HCT116 (cell line): ENCODE measurements at regions not wholly inside any gene's neighbourhood (a gene's known extent, or its start where the extent isn't known, plus 50 kb on each side); places are given as distances from the start of the nearest gene placed in this dataset.

Source experiments
- ATAC-seq: fragments of 200-7000 bp; cut with Tn5 transposase; 2 replicates; pipeline ENCODE4 v1.9.1; 2020; ENCODE audit warnings: mild to moderate bottlenecking, moderate library complexity
- BruUV-seq: library from RNA; stranded (reverse); fragments of 400-500 nt; replicated peaks from 2 replicates; lab custom pipeline; 2021; lab: Mats Ljungman, UMichigan
- CTCF ChIA-PET: fragments of 300-600 bp; sonication (Branson Sonifier 250); formaldehyde crosslinking; loops from one replicate; lab custom pipeline; 2021; ENCODE audit warnings: antibody characterized with exemption; lab: Charles Lee
- POLR2A ChIA-PET: fragments of 300-600, 350-600 bp; sonication (Branson Sonifier 250); formaldehyde crosslinking; loops from one replicate; lab custom pipeline; 2021; ENCODE audit warnings: antibody characterized with exemption; lab: Charles Lee
- RAD21 ChIA-PET, 2 experiments: fragments of 300-600 bp; sonication (Branson Sonifier 250); formaldehyde crosslinking; loops; one replicate each; lab custom pipeline; 2023; ENCODE audit warnings: low total read pairs in 2 of 2; ENCODE audit not compliant: uncharacterized antibody in 2 of 2, unreplicated experiment in 2 of 2, low non-redundant PET in 1 of 2; lab: Charles Lee
- DNase-seq: peaks from one replicate; pipeline ENCODE4 v3.0.0-alpha.2; 2010; ENCODE audit warnings: low read depth, low spot score
- H2AFZ ChIP-seq: fragments of 200-600 bp; shearing (Covaris generic), sonication (generic); 2 replicates; pipeline ENCODE4 v1.6.1; 2017; ENCODE audit warnings: low read depth, mixed run types, mixed read lengths, antibody characterized with exemption, low read length; ENCODE audit not compliant: poor library complexity, severe bottlenecking
- H3K27ac ChIP-seq: 2 replicates; pipeline ENCODE4 v1.5.1; 2012; ENCODE audit warnings: low read depth, low read length
- H3K27me3 ChIP-seq: fragments of 200-600 bp; sonication (generic); 2 replicates; pipeline ENCODE4 v1.6.1; 2016; ENCODE audit warnings: mixed run types, low read length, mixed read lengths; ENCODE audit not compliant: insufficient read depth
- H3K36me3 ChIP-seq, 2 experiments: fragments of 200-500 bp in 1 of 2; fragments of 200-600 bp in 1 of 2; sonication (Bioruptor generic) in 1 of 2; sonication (generic) in 1 of 2; 2 replicates each; pipeline versions ENCODE4 v1.5.1 to v1.6.1; 2014 to 2016; ENCODE audit warnings: low read length in 2 of 2, inconsistent platforms in 1 of 2, mixed read lengths in 1 of 2, mixed run types in 1 of 2; ENCODE audit not compliant: insufficient read depth in 2 of 2, control insufficient read depth in 1 of 2
- H3K4me1 ChIP-seq, 2 experiments: fragments of 200-600 bp in 1 of 2; sonication (generic) in 1 of 2; 2 replicates each; pipeline versions ENCODE4 v1.5.1 to v1.6.1; 2012 to 2017; ENCODE audit warnings: low read length in 2 of 2, inconsistent platforms in 1 of 2, mild to moderate bottlenecking in 1 of 2, mixed read lengths in 1 of 2, mixed run types in 1 of 2, moderate library complexity in 1 of 2; ENCODE audit not compliant: insufficient read depth in 2 of 2, control insufficient read depth in 1 of 2
- H3K4me2 ChIP-seq: fragments of 200-600 bp; sonication (generic); 2 replicates; pipeline ENCODE4 v1.6.1; 2017; ENCODE audit warnings: mixed run types, low read length, mixed read lengths
- H3K4me3 ChIP-seq, 2 experiments: fragments of 200-600 bp in 1 of 2; sonication (generic) in 1 of 2; replicated peaks in 1 of 2; 2 replicates each; pipeline ENCODE4 v1.5.1; 2011 to 2016; ENCODE audit warnings: low read length in 2 of 2, control low read depth in 1 of 2, low read depth in 1 of 2, mild to moderate bottlenecking in 1 of 2, mixed read lengths in 1 of 2, mixed run types in 1 of 2
- H3K79me2 ChIP-seq: fragments of 200-600 bp; sonication (generic); 2 replicates; pipeline ENCODE4 v1.6.1; 2017; ENCODE audit warnings: mild to moderate bottlenecking, mixed run types, low read length, moderate library complexity, mixed read lengths; ENCODE audit not compliant: insufficient read depth
- H3K9ac ChIP-seq: fragments of 200-600 bp; sonication (generic); 2 replicates; pipeline ENCODE4 v1.6.1; 2016; ENCODE audit warnings: low read length, mixed read lengths
- H3K9me2 ChIP-seq: fragments of 200-600 bp; sonication (generic), shearing (Covaris generic); 2 replicates; pipeline ENCODE4 v1.6.1; 2017; ENCODE audit warnings: mixed run types, mild to moderate bottlenecking, moderate library complexity; ENCODE audit not compliant: insufficient read depth
- H3K9me3 ChIP-seq, 2 experiments: fragments of 200-500 bp in 1 of 2; fragments of 200-600 bp in 1 of 2; sonication (Bioruptor generic) in 1 of 2; sonication (generic) in 1 of 2; 2 replicates each; pipeline ENCODE4 v1.6.1; 2014 to 2017; ENCODE audit warnings: low read length in 2 of 2, mixed read lengths in 2 of 2, inconsistent platforms in 1 of 2, low read depth in 1 of 2, mild to moderate bottlenecking in 1 of 2, mixed run types in 1 of 2, moderate library complexity in 1 of 2; ENCODE audit not compliant: control insufficient read depth in 1 of 2, insufficient read depth in 1 of 2
- H4K20me1 ChIP-seq: fragments of 200-600 bp; sonication (generic), shearing (Covaris generic); 2 replicates; pipeline ENCODE4 v1.6.1; 2017; ENCODE audit warnings: mixed run types, mild to moderate bottlenecking, moderate library complexity; ENCODE audit not compliant: insufficient read depth
- CEBPB ChIP-seq: IDR thresholded peaks from 2 replicates; pipeline ENCODE4 v1.6.1; 2012; ENCODE audit warnings: low read depth
- FOSL1 ChIP-seq: IDR thresholded peaks from 2 replicates; pipeline ENCODE4 v1.6.1; 2012; ENCODE audit warnings: low read depth
- POLR2A ChIP-seq: IDR thresholded peaks from 2 replicates; pipeline ENCODE4 v1.7.0; 2011; ENCODE audit warnings: borderline replicate concordance; ENCODE audit not compliant: insufficient read depth, insufficient read length; ENCODE audit errors: extremely low read depth
- POLR2AphosphoS5 ChIP-seq: IDR thresholded peaks from 2 replicates; pipeline ENCODE4 v1.6.1; 2011; ENCODE audit warnings: mild to moderate bottlenecking, low read depth, low read length, moderate library complexity
- SP1 ChIP-seq: IDR thresholded peaks from 2 replicates; pipeline ENCODE4 v1.6.1; 2012; ENCODE audit warnings: low read depth
- YY1 ChIP-seq: IDR thresholded peaks from 2 replicates; pipeline ENCODE4 v1.6.1; 2011; ENCODE audit warnings: low read length, low read depth, moderate library complexity, mild to moderate bottlenecking; ENCODE audit not compliant: insufficient replicate concordance; ENCODE audit errors: extremely low read depth
- ZFX ChIP-seq: fragments of 450-650 bp; IDR thresholded peaks from 2 replicates; pipeline ENCODE4 v1.6.1; 2017
- intact Hi-C: fragments of 100-400 bp; cut with micrococcal nuclease; formaldehyde crosslinking; loops from 2 replicates; pipeline ENCODE4 v1.10.0; 2022
- TF ChIP-seq, protein P1 (sequence below): IDR thresholded peaks from 2 replicates; pipeline ENCODE4 v1.6.1; 2012
- TF ChIP-seq, protein P2 (sequence below): IDR thresholded peaks from 2 replicates; pipeline ENCODE4 v1.6.1; 2012

DNA sequence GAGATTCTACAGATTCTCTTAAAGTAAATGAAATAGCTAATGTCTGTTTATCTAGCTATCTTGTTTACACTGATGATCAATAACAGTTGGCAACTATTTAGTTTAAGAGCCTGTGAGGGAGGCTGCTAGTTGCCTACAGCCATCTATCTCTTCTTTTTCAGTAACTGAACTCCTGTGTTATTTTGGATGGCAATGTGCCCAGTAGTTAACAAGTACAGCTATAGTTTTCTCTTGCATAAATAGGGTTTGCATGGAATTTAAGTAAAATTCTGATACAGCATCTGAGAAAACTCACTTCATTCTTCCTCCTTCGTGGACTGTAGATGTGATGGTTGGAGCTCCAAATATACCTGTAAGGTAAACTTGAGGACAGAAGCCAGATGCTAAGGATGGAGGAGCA lies 219.5 kb upstream of the POT1 start:
- H3K79me2 ChIP-seq, result no peaks in the 10 kb centered on the region
- no peak for ATAC-seq
- TF ChIP-seq SP1, result no peak
- TF ChIP-seq CEBPB, result no peak
- no peak for TF ChIP-seq POLR2AphosphoS5
- no peak for TF ChIP-seq YY1
- no peak for TF ChIP-seq ZFX
- TF ChIP-seq, protein P1, sequence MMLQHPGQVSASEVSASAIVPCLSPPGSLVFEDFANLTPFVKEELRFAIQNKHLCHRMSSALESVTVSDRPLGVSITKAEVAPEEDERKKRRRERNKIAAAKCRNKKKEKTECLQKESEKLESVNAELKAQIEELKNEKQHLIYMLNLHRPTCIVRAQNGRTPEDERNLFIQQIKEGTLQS, result no peak
- no peak for TF ChIP-seq FOSL1
- TF ChIP-seq, protein P2, sequence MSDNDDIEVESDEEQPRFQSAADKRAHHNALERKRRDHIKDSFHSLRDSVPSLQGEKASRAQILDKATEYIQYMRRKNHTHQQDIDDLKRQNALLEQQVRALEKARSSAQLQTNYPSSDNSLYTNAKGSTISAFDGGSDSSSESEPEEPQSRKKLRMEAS, result no peak
- H3K4me3 ChIP-seq, result no peak overlapping the region
- H3K9ac ChIP-seq, result no peak overlapping the region
- no peak for DNase-seq
- no TSS peak for BruUV-seq
- H2AFZ ChIP-seq, result no peak overlapping the region
- CTCF ChIA-PET, result no interaction called here
- RAD21 ChIA-PET, result no interaction called here
- POLR2A ChIA-PET, result no interaction called here
- H4K20me1 ChIP-seq, result no peaks in the 10 kb centered on the region
- H3K4me2 ChIP-seq, result no peak overlapping the region
- no peaks in the 10 kb centered on the region for H3K27me3 ChIP-seq
- no peaks in the 10 kb centered on the region for H3K9me3 ChIP-seq
- H3K27ac ChIP-seq, result no peak overlapping the region
- H3K9me2 ChIP-seq, result no peaks in the 10 kb centered on the region
- H3K36me3 ChIP-seq, result no peaks in the 10 kb centered on the region
- no peaks in the 10 kb centered on the region for H3K4me1 ChIP-seq
- intact Hi-C loops, result no loop called here

DNA sequence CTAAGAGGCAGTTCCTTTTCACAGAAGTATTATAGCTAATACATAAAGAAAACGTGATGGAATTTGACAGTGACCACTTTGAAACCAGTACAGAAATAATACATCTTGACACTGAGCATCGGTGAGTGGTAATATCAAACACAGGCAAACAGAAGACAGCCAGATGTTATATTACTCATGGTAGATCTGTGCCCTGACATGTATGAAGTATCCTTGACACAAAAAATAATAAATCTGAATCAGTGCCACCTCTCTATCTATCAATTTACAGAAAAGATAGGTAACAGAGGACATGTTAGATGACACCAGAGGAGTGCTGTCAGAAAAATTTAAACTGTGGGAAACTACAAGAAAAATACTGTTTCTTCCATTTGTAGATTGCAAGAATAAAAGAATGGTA lies 217.4 kb upstream of the POT1 start:
- no peaks in the 10 kb centered on the region for H3K36me3 ChIP-seq
- BruUV-seq, result no TSS peak
- CTCF ChIA-PET, result no interaction called here
- no peaks in the 10 kb centered on the region for H3K79me2 ChIP-seq
- no peaks in the 10 kb centered on the region for H3K4me1 ChIP-seq
- no peak overlapping the region for H3K4me3 ChIP-seq
- H3K9me3 ChIP-seq, result no peaks in the 10 kb centered on the region
- intact Hi-C loops, result no loop called here
- ATAC-seq, result no peak
- H4K20me1 ChIP-seq, result no peaks in the 10 kb centered on the region
- H3K9ac ChIP-seq, result no peak overlapping the region
- RAD21 ChIA-PET, result no interaction called here
- no peak for DNase-seq
- no peak overlapping the region for H3K4me2 ChIP-seq
- H2AFZ ChIP-seq, result no peak overlapping the region
- H3K27ac ChIP-seq, result no peak overlapping the region
- POLR2A ChIA-PET, result no interaction called here
- TF ChIP-seq POLR2A, result no peak
- TF ChIP-seq CEBPB, result no peak
- H3K9me2 ChIP-seq, result no peaks in the 10 kb centered on the region
- no peaks in the 10 kb centered on the region for H3K27me3 ChIP-seq
